Fibroblast of the aortic adventitia (primary cell): ENCODE measurements at regions not wholly inside any gene's neighbourhood (a gene's known extent, or its start where the extent isn't known, plus 50 kb on each side); places are given as distances from the start of the nearest gene placed in this dataset.
"Not testable (repeated sequence)": the region's sequence is repeated elsewhere in the genome, so short reads cannot be mapped to it uniquely, and the experiment has no call there.

Experiments
- DNase-seq: peaks from one replicate; pipeline ENCODE4 v3.0.0-alpha.2; 2010; ENCODE audit warnings: low read depth
- H3K4me3 ChIP-seq: 2 replicates; pipeline ENCODE4 v1.5.1; 2011; ENCODE audit warnings: low read depth, mild to moderate bottlenecking, control low read depth, low read length, moderate library complexity
- CTCF ChIP-seq: IDR thresholded peaks from 2 replicates; pipeline ENCODE4 v1.5.1; 2011; ENCODE audit warnings: mild to moderate bottlenecking, low read length, control low read depth, inconsistent platforms; ENCODE audit not compliant: insufficient read depth

GRCh38 chr14:38003746-38004609, 203.7 kb upstream of the SSTR1 start:
- no peak for TF ChIP-seq CTCF
- DNase-seq, result no peak
- no peak overlapping the region for H3K4me3 ChIP-seq

GRCh38 chr14:38004610-38004879, 203.2 kb upstream of the SSTR1 start:
- H3K4me3 ChIP-seq, result no peak overlapping the region
- DNase-seq, result no peak
- no peak for TF ChIP-seq CTCF

GRCh38 chr14:38011156-38011555, 196.5 kb upstream of the SSTR1 start:
- DNase-seq, H3K4me3 ChIP-seq: not testable (repeated sequence)

GRCh38 chr14:38012056-38012455, 195.6 kb upstream of the SSTR1 start:
- H3K4me3 ChIP-seq, result no peak overlapping the region
- no peak for TF ChIP-seq CTCF
- DNase-seq, result no peak

GRCh38 chr14:38016497-38016896, 191.2 kb upstream of the SSTR1 start:
- no peak overlapping the region for H3K4me3 ChIP-seq
- no peak for DNase-seq
- TF ChIP-seq CTCF, result no peak

GRCh38 chr14:38021861-38022260, 185.8 kb upstream of the SSTR1 start:
- no peak for TF ChIP-seq CTCF
- no peak overlapping the region for H3K4me3 ChIP-seq
- DNase-seq, result no peak

- no peak overlapping the region for H3K4me3 ChIP-seq
- DNase-seq, result no peak
- no peak for TF ChIP-seq CTCF
Measured at GRCh38 chr14:38022775-38023174, 184.9 kb upstream of the SSTR1 start.
